Suprapubic skin (tissue), 4 donors: ENCODE measurements at regions not wholly inside any gene's neighbourhood (a gene's known extent, or its start where the extent isn't known, plus 50 kb on each side); places are given as distances from the start of the nearest gene placed in this dataset.

Source experiments
- CTCF ChIP-seq, 2 donors: fragments of 200-600 bp in 1 of 2; fragments of 450-650 bp in 1 of 2; sonication (generic) in 1 of 2; IDR thresholded peaks; one replicate each; pipeline ENCODE4 v1.5.1; 2016 to 2019; ENCODE audit warnings: antibody characterized with exemption in 2 of 2, mild to moderate bottlenecking in 1 of 2, moderate library complexity in 1 of 2
- EP300 ChIP-seq: sonication (generic); formaldehyde crosslinking; IDR thresholded peaks from one replicate; pipeline ENCODE4 v1.6.1; 2017; ENCODE audit warnings: antibody characterized with exemption
- POLR2AphosphoS5 ChIP-seq, 3 donors: sonication (generic); formaldehyde crosslinking; IDR thresholded peaks; one replicate each; pipeline ENCODE4 v1.6.1; 2017; ENCODE audit warnings: antibody characterized with exemption in 3 of 3

DNA sequence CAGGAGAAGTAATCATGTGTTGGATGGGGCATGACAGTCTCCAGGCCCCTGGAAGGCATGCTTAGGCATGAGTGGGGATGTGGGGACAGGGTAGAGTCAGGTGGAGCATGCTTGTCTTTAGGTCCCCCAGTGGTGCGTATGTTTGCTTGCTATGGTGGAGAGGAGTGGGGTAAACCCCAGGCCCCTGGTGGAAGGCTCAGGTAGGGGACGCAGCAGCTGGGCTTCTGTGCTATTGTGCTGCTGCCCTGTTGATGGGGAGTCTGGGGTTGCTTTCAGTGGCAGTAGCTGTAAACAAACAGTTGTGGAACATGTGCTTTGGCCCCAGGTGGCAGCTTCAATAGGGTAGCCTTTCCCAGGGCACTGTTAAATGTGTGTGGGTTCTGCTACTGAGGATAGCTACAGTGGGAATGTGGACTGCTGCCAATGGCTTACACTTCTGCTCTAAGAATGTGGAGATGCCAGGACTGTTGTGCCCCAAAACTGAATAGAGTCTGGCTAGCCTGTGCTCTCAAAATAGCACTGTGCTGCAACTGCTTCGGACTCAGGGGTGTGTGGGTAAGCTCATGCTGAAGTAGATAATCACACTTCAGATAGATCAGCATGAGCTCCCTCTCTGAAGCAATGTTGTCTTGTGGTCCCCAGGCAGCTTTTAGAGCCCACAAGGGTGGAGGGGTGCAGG, 1257.3 kb downstream of the DIAPH3 start:
- no peak for TF ChIP-seq CTCF (IDR thresholded peaks at IDR 0.05)
- no peak for TF ChIP-seq POLR2AphosphoS5 (IDR thresholded peaks at IDR 0.05)
- no peak for TF ChIP-seq EP300
